Frontal cortex (tissue), 3 donors: ENCODE measurements at regions not wholly inside any gene's neighbourhood (a gene's known extent, or its start where the extent isn't known, plus 50 kb on each side); places are given as distances from the start of the nearest gene placed in this dataset.
A peak's percentile ranks its signal among the peaks of the same experiment; 100 is the strongest.

ENCODE experiments used
- DNase-seq, 2 donors: peaks; one replicate each; pipeline ENCODE4 v3.0.0; 2012; ENCODE audit warnings: low spot score in 2 of 2
- FAIRE-seq: peaks from 2 replicates; lab custom pipeline; 2012; peaks lifted over from hg19 to GRCh38; lab: Jason Lieb, UNC
- donor health status: control.
- donor health status: control.
- donor health status: control.

DNA sequence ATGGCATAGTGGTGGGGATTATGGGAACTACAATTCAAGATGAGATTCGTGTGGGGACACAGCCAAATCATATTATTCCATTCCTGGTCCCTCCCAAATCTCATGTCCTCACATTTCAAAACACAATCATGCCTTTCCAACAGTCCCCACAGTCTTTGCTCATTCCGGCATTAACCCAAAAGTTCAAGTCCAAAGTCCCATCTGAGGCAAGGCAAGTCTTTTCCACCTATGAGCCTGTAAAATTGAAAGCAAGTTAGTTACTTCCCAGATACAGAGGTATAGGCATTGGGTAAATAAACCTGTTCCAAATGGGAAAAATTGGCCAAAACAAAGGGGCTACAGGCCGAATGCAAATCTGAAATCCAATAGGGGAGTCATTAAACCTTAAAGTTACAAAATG lies 1063.2 kb downstream of the CDH11 start:
- FAIRE-seq: no peak
- no peak for DNase-seq

GRCh38 chr16:64051824-64052223 lies 1070.0 kb downstream of the CDH11 start:
- DNase-seq: no peak

GRCh38 chr16:64047878-64048277 lies 1074.0 kb downstream of the CDH11 start:
- FAIRE-seq (no peak), DNase-seq (no peak)

More at GRCh38 chr16:64051824-64052223, 1070.0 kb downstream of the CDH11 start:
- FAIRE-seq: no peak

DNA sequence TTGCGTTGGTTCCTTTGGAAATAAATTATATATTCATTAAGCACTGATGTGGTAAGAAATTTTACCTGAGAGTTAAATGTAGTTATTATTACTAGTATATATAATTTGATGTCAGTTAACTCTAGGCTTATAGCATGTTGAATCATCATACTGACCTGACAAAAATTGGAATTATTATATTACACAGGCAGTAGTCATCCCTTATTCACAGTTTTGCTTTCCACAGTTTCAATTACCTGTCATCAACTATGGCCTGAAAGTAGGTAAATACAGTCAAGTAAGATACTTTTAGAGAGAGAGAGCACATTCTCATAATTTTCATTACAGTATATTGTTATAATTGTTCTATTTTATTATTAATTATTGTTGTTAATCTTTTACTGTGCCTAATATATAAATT lies 1074.7 kb downstream of the CDH11 start:
- FAIRE-seq (no peak), DNase-seq (no peak)

DNA sequence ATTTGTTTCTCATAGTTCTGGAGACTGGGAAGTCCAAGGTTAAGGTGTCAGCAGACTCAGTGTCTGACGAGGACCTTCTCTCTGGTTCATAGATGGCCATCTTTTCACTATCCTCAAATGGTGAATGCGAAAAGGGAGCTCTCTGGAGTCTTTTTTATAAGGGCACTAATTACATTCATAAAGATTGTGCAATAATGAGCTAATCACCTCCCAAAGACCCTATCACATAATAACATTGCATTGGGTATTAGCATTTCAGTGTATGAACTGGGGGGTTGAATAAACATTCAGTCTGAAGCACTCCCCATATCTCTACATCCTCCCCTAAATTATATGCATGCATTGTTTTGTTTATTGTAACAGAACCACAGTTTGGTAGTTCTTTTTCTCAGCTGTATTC lies 1086.5 kb downstream of the CDH11 start:
- no peak for DNase-seq
- FAIRE-seq: no peak

DNA sequence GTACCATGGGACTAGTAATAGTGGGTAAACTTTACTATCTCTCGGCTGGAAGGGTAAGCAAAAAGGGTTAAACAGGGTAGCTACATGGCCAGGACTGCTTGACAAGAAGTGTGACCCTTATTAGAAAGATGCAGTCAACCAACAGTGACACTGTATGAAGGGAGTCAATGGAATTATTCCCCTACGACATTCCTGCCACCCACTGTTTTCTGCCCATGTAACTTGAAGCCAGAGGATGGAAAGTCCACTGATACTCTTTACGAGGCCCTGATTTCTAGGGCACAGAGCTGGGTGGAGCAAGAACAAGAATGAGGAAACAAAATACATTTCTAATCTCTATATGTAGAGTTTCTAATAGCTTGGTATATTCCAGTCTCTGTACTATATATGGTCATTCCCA lies 1102.5 kb downstream of the CDH11 start:
- no peak for FAIRE-seq
- DNase-seq: no peak

GRCh38 chr16:64017796-64018195 lies 1104.1 kb downstream of the CDH11 start:
- no peak for DNase-seq
- FAIRE-seq: no peak

DNA sequence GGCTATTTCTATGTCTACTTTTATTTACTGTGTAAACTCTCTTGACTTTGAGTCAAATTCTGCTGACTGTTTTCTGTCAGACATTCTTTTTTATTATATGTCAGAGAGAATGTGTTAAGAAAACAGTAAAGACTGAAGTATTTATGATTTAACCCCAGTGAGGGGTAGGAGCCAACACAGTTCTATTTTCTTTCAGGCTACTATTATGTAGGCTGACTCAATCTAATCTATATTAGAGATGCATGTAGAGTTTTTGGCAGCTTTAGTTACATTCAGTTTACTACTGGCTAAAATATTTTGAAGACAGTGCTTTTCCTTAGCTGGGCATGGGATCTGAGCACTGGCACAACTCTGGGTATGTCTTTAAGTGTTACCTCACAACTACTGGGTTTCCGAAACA lies 1108.0 kb downstream of the CDH11 start:
- FAIRE-seq: no peak
- no peak for DNase-seq

DNA sequence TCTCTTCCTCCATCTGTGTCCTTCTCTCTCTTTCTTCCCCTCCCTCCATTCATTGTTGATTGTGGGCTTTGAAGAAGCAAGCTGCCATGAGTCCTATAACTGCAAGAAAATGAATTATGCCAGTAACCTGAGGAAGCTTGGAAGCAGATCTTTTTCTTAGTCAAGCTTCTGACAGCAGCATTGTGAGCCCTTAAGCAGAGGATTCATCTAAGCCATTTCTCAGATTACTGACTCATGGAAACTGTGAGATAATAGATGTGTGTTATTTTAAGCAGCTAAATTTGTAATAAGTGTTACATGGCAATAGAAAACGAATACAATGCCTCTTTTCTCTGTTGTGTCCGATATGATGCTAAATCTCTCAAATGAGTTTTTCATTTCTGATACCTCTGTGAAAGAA lies 1109.7 kb downstream of the CDH11 start:
- FAIRE-seq (no peak), DNase-seq (no peak)

DNA sequence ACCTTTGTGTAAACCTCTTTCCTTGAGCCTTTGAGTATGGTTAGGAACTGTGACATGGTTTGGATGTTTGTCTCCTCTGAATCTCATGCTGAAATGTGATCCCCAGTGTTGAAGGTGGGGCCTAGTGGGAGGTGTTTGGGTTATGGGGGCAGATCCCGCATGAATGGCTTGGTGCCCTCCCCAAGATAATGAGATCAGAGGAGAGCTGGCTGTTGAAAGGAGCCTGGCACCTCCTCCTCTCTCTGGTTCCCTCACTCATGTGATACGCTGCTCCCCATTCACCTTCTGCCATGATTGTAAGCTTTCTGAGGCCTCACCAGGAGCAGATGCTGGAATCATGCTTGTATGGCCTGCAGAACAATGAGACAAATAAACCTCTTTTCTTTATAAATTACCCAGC lies 1110.2 kb downstream of the CDH11 start:
- DNase-seq (no peak), FAIRE-seq (no peak)

DNA sequence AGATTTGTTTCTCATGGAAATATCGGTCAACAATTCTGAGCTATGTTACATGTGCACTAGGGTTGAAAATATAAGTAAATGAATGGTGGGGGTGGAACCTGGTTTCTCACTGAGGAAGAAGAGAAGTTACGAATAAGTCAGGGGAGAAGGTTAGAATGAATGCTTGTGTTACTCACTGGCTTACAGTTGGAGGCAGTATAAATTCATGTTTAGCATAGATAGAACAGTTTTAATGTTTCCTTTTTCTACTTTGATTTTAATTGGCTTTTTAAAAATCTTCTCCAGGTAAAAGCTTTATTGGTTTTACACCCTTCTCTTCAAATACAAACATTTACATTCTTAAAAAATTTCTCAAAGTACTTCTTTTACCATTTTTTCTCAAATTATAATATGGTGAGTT lies 1113.7 kb downstream of the CDH11 start:
- FAIRE-seq: no peak

GRCh38 chr16:64004116-64004515 lies 1117.7 kb downstream of the CDH11 start:
- DNase-seq (no peak), FAIRE-seq (no peak)

More for the DNA sequence above, 1113.7 kb downstream of the CDH11 start:
- no peak for DNase-seq

DNA sequence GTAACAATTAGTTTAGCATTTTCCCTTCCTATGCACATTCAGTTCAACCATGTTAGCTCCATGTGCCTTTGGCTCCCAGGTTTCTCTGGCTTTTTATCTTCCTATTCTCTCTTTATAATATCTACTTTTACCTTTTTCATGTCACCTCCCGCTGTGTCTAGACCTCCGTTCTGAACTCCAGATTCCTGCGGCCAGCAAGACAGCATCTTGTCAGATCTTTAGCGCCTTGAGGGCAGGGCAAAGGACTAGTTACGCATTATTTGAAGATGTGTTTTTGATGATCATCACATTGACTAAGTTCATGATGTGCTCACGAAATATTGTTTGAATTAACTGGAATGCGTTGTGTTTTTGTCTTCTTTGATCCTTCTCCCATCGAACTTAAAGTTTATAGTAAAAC lies 1126.8 kb downstream of the CDH11 start:
- FAIRE-seq: no peak

DNA sequence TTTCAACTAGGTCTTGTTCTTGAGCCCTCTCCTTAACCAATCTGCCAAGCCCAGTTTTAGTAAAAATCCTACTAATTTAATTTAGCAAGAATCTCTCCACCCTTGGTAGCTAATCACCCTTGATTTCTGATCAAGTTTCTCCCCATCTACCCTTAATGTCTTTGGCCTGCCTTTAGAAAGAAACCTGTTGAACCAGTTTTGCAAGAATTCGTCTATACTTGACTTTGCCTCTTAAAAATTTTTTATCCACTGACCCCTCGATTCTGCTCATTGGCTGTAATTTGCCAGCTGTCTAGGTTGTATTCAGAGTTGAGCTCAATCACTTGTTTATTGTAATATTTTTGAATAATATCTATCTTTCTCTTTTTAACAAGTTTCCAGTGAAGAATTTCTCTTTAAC lies 1138.5 kb downstream of the CDH11 start:
- peak; percentile 61 for FAIRE-seq
- DNase-seq: no peak

More for the DNA sequence above, 1126.8 kb downstream of the CDH11 start:
- no peak for DNase-seq

DNA sequence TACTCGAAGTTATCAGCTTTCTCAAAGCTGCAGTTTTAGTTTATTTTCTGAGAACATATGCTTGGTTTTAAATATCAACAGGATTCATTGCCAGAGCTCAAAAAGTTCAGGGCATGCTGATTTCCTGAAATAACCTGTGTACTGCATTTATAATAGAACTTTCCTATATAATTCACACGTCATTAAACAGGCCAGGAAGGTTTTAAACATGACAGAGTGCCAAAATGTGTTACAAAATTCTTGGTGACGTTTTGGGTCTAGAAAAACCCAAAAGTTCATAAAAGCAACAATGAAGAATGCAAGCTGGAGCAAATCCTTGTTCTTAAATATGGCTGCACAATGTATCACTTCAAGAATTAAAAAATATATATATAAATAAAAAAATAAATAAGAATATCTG lies 1139.1 kb downstream of the CDH11 start:
- FAIRE-seq: no peak

GRCh38 chr16:63982110-63982509 lies 1139.8 kb downstream of the CDH11 start:
- FAIRE-seq (no peak), DNase-seq (no peak)

More for the DNA sequence above, 1139.1 kb downstream of the CDH11 start:
- no peak for DNase-seq

DNA sequence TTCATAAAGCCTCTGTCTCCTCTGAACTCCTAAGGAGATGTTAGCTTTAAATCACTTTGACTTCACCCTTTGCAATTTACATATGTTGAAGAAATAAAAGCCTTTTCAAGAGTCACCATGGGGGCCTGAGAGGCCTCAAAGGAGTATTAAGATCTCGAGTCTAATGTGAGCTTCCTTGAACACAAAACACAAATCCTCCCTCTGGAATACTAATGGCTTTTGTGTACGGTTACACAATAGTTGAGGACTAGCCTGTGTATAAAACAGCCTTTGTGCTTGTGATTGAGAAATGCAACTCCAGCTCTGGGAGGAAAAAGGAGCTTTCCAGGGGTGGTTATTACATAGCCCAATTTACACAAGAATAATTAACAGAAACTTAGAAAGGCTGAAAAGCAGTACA lies 1140.2 kb downstream of the CDH11 start:
- peak in 1 of 2 donors; percentile 4 for DNase-seq
- no peak for FAIRE-seq

- DNase-seq (no peak), FAIRE-seq (no peak)
Measured at GRCh38 chr16:63980763-63981162, 1141.1 kb downstream of the CDH11 start.

- FAIRE-seq (no peak), DNase-seq (no peak)
Measured at GRCh38 chr16:63978240-63978639, 1143.6 kb downstream of the CDH11 start.

DNA sequence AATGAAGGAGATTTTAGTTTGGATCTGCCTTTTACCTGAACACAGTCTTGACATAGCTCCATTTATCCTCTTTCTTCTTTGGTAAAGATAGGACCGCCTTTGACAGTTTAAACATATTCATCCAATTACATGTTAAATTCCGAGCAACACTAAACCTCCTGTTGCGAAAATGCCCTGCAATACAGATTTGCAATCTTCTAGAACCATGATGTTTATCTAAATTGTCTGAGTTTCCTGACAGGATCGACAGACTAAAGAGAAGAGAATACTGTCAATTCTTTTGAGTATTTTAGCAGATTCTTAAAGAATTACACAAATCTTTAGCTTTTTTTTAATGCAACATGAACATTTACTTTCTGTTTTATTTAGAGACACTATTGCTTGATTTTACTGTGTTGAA lies 1145.5 kb downstream of the CDH11 start:
- FAIRE-seq (no peak), DNase-seq (no peak)

GRCh38 chr16:63975669-63976068 lies 1146.2 kb downstream of the CDH11 start:
- FAIRE-seq: no peak
- no peak for DNase-seq

GRCh38 chr16:63967966-63968365 lies 1153.9 kb downstream of the CDH11 start:
- no peak for FAIRE-seq
- DNase-seq: no peak

- FAIRE-seq (no peak), DNase-seq (no peak)
Measured at GRCh38 chr16:63960321-63960720, 1161.5 kb downstream of the CDH11 start.
